ENCODE measurements at regions not wholly inside any gene's neighbourhood (a gene's known extent, or its start where the extent isn't known, plus 50 kb on each side); places are given as distances from the start of the nearest gene placed in this dataset.

GRCh38 chr13:102928941-102929675, 83.3 kb downstream of the ERCC5 start:
- no peak for TF ChIP-seq RARB (CRISPR knock-in tag; IDR thresholded peaks at IDR 0.05)
- TF ChIP-seq CSRNP3 (CRISPR knock-in tag; IDR thresholded peaks at IDR 0.05) = no peak
- no peak for TF ChIP-seq ESRRG (CRISPR knock-in tag; IDR thresholded peaks at IDR 0.05)
- TF ChIP-seq OSR1 (CRISPR knock-in tag; IDR thresholded peaks at IDR 0.05) = no peak
- TF ChIP-seq ZFP3 (CRISPR knock-in tag; IDR thresholded peaks at IDR 0.05) = no peak
- TF ChIP-seq TOX (CRISPR knock-in tag; IDR thresholded peaks at IDR 0.05; ENCODE audit: borderline replicate concordance) = no peak
- TF ChIP-seq ZNF8 (CRISPR knock-in tag; IDR thresholded peaks at IDR 0.05) = no peak
- no peak for ATAC-seq

Data from SK-N-SH treated with all-trans-retinoic acid at 6 μM for 48 hours (cell line).